SK-N-MC (cell line): ENCODE measurements at regions not wholly inside any gene's neighbourhood (a gene's known extent, or its start where the extent isn't known, plus 50 kb on each side); places are given as distances from the start of the nearest gene placed in this dataset.
"Not testable (repeated sequence)": the region's sequence is repeated elsewhere in the genome, so short reads cannot be mapped to it uniquely, and the experiment has no call there.

Experiments
- DNase-seq: peaks from one replicate; pipeline ENCODE4 v3.0.0-alpha.2; 2011; ENCODE audit warnings: low read depth, low spot score
- H3K27ac ChIP-seq: fragments of 200-600 bp; sonication (generic); 2 replicates; pipeline ENCODE4 v1.5.1; 2016; ENCODE audit warnings: mixed run types
- H3K36me3 ChIP-seq: fragments of 200-600 bp; sonication (generic); 2 replicates; pipeline ENCODE4 v1.6.1; 2017; ENCODE audit warnings: antibody characterized with exemption, low read length, mixed read lengths; ENCODE audit not compliant: insufficient read depth
- H3K4me3 ChIP-seq: fragments of 200-600 bp; sonication (generic); 2 replicates; pipeline ENCODE4 v1.5.1; 2016
- H3K9ac ChIP-seq: fragments of 200-600 bp; sonication (generic); 2 replicates; pipeline ENCODE4 v1.8.0; 2017; ENCODE audit warnings: mixed run types, mixed read lengths; ENCODE audit not compliant: insufficient read length
- H3K9me3 ChIP-seq: fragments of 200-600 bp; sonication (generic); 2 replicates; pipeline ENCODE4 v1.6.1; 2017; ENCODE audit warnings: low read depth, mild to moderate bottlenecking, antibody characterized with exemption, low read length, moderate library complexity, mixed read lengths
- EZH2 ChIP-seq: fragments of 200-600 bp; sonication (generic); IDR thresholded peaks from one replicate; pipeline ENCODE4 v1.6.1; 2017; ENCODE audit warnings: antibody characterized with exemption
- FOXP2 ChIP-seq: optimal IDR thresholded peaks from 2 replicates; pipeline ENCODE3; 2011; ENCODE audit warnings: mild to moderate bottlenecking, moderate library complexity; ENCODE audit not compliant: insufficient read depth; ENCODE audit errors: extremely low read length, control extremely low read depth
- POLR2AphosphoS5 ChIP-seq: IDR thresholded peaks from 2 replicates; pipeline ENCODE4 v1.6.1; 2012; ENCODE audit warnings: mild to moderate bottlenecking, low read depth, low read length, borderline replicate concordance

GRCh38 chr1:119266386-119266785 is 102.2 kb upstream of the HAO2 start:
- Histone ChIP-seq H3K36me3 (no peaks in the 10 kb centered on the region), H3K9ac (no peak overlapping the region), H3K27ac (no peak overlapping the region), H3K9me3 (no peaks in the 10 kb centered on the region), H3K4me3 (no peak overlapping the region)
- no peak for DNase-seq
- no peak for TF ChIP-seq EZH2
- no peak for TF ChIP-seq FOXP2
- no peak for TF ChIP-seq POLR2AphosphoS5

- Histone ChIP-seq H3K9ac (no peak overlapping the region), H3K9me3 (no peaks in the 10 kb centered on the region), H3K4me3 (no peak overlapping the region), H3K27ac (no peak overlapping the region), H3K36me3 (no peaks in the 10 kb centered on the region)
- no peak for DNase-seq
- TF ChIP-seq POLR2AphosphoS5 (no peak), EZH2 (no peak), FOXP2 (no peak)
Measured at GRCh38 chr1:119266858-119267257, 101.7 kb upstream of the HAO2 start.

GRCh38 chr1:119267288-119267687 is 101.3 kb upstream of the HAO2 start:
- H3K27ac ChIP-seq, H3K9me3 ChIP-seq, H3K36me3 ChIP-seq, H3K9ac ChIP-seq, DNase-seq, H3K4me3 ChIP-seq: not testable (repeated sequence)

GRCh38 chr1:119268879-119269278 is 99.7 kb upstream of the HAO2 start:
- DNase-seq: no peak
- TF ChIP-seq EZH2 (no peak), POLR2AphosphoS5 (no peak), FOXP2 (no peak)
- no peak overlapping the region for H3K9ac ChIP-seq
- no peak overlapping the region for H3K27ac ChIP-seq
- H3K36me3 ChIP-seq: no peaks in the 10 kb centered on the region
- no peak overlapping the region for H3K4me3 ChIP-seq
- H3K9me3 ChIP-seq: no peaks in the 10 kb centered on the region

- Histone ChIP-seq H3K36me3 (no peaks in the 10 kb centered on the region), H3K9me3 (no peaks in the 10 kb centered on the region), H3K9ac (peak overlapping the region; percentile 51), H3K4me3 (peak overlapping the region; percentile 64), H3K27ac (peak overlapping the region; percentile 90)
- peak; percentile 56 for DNase-seq
- TF ChIP-seq FOXP2: no peak
- no peak for TF ChIP-seq EZH2
- TF ChIP-seq POLR2AphosphoS5: no peak
Measured at GRCh38 chr1:119275145-119276134, 93.1 kb upstream of the HAO2 start.

GRCh38 chr1:119276558-119276957 is 92.0 kb upstream of the HAO2 start:
- Histone ChIP-seq H3K9me3 (no peaks in the 10 kb centered on the region), H3K36me3 (no peaks in the 10 kb centered on the region), H3K4me3 (no peak overlapping the region; the same call in 1 of the 2 replicates), H3K27ac (peak overlapping the region; percentile 90; the same call in 1 of the 2 replicates), H3K9ac (peak overlapping the region; percentile 51)
- no peak for DNase-seq
- TF ChIP-seq EZH2: no peak
- TF ChIP-seq FOXP2: no peak
- TF ChIP-seq POLR2AphosphoS5: no peak

GRCh38 chr1:119279456-119280381 is 88.9 kb upstream of the HAO2 start:
- peak overlapping the region; percentile 76 for H3K27ac ChIP-seq
- peak overlapping the region; percentile 50 for H3K4me3 ChIP-seq
- no peak overlapping the region for H3K9ac ChIP-seq
- no peaks in the 10 kb centered on the region for H3K36me3 ChIP-seq
- DNase-seq: peak; percentile 79
- TF ChIP-seq FOXP2: peak; percentile 65
- no peak for TF ChIP-seq EZH2
- no peaks in the 10 kb centered on the region for H3K9me3 ChIP-seq

GRCh38 chr1:119285482-119285881 is 83.1 kb upstream of the HAO2 start:
- peak overlapping the region; percentile 31 for H3K4me3 ChIP-seq
- DNase-seq: peak; percentile 73
- no peaks in the 10 kb centered on the region for H3K36me3 ChIP-seq
- H3K27ac ChIP-seq: peak overlapping the region; percentile 86
- H3K9ac ChIP-seq: no peak overlapping the region
- no peaks in the 10 kb centered on the region for H3K9me3 ChIP-seq
- TF ChIP-seq POLR2AphosphoS5 (no peak), EZH2 (no peak), FOXP2 (no peak)
